AG10803 (cell line): ENCODE measurements at regions not wholly inside any gene's neighbourhood (a gene's known extent, or its start where the extent isn't known, plus 50 kb on each side); places are given as distances from the start of the nearest gene placed in this dataset.
"Not testable (repeated sequence)": the region's sequence is repeated elsewhere in the genome, so short reads cannot be mapped to it uniquely, and the experiment has no call there.

ENCODE experiments used
- DNase-seq: peaks from one replicate; pipeline ENCODE4 v3.0.0; 2010; ENCODE audit warnings: low read depth
- H3K4me3 ChIP-seq: 2 replicates; pipeline ENCODE4 v1.5.1; 2011; ENCODE audit warnings: mild to moderate bottlenecking, low read length, control low read depth

DNA sequence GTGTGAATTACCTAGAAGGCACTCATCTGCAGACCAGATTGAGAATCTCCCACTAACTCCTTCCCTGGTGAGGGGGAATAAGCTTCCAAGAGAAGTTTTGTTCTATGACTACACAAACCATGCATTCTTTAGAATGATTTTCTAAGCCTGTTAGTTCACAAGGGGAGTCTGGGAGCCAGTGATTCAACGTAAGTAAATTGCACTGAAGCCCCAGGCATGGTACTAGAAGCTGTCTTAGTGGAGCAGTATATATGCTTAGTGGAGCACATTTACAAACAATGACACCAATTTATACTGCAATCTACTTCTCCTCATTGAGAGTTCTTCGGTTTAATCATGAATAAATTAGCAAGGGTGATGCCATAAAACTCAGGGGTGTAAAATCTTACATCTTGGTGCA, 209.9 kb upstream of the LRRC61 start:
- not testable (repeated sequence) for DNase-seq, H3K4me3 ChIP-seq

DNA sequence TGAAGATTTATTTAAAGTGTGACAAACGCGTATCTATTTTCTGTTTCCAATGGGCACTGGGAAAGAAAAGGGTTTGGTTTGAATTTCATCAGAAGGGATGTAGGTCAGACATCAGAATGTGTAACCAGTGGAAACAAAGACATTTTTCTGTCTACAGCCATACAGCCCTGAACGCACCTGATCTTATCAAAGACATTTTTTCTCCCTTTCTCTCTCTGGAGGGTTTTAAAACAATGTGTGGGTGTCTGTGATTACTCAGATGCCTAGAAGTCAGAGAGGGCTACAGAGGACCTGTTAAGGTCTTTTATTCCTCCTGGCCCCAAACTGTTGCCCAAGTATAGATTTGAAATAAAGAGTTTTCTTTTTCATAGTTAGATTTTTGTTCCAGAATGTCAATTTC, 208.6 kb upstream of the LRRC61 start:
- not testable (repeated sequence) for DNase-seq, H3K4me3 ChIP-seq

DNA sequence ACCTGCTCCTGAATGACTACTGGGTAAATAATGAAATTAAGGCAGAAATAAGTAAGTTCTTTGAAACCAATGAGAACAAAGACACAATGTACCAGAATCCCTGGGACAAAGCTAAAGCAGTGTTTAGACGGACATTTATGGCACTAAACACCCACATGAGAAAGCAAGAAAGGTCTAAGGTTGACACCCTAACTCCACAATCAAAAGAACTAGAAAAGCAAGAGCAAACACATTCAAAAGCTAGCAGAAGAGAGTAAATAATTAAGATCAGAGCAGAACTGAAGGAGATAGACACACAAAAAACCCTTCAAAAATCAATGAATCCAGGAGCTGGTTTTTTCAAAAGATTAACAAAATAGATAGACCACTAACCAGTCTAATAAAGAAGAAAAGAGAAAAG, 203.2 kb upstream of the LRRC61 start:
- not testable (repeated sequence) for DNase-seq, H3K4me3 ChIP-seq

DNA sequence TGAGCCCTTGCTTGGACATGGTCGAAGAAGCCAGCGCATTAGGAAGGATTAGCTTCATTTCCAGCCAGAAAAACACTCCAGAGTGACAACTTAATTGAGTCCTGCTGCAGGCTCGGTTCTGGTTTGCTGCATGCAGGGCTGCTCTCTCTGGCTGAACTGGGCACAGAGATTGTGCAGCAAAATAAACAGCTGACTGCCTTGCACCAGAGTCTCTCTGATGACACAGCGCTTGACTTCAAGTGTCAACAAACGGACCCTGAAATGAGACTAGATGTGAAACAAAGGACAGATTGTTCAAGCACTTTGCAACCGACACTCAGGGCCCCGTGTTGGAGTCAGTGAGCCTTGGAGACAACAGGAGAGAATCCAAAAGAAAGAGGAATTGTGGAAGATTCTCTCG, 197.3 kb upstream of the LRRC61 start:
- not testable (repeated sequence) for DNase-seq, H3K4me3 ChIP-seq

DNA sequence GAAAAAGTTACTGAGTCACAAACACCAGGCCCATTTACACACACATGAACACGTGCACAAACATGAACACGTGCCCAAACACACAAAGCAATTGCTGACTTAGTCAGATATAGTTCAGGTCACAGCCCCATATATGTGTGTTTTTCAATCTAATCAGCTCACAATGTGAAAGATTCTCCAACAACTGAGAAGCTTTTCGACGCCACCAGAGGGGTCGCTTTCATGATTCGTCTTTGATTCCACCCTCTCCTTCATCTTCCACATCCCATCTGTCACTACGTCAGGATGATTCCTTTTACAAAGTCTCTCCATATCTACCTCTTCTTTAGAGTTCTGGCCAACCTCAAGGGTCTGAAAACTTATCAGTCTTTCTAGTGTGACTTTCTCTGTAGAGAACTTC, 188.7 kb upstream of the LRRC61 start:
- not testable (repeated sequence) for H3K4me3 ChIP-seq, DNase-seq

DNA sequence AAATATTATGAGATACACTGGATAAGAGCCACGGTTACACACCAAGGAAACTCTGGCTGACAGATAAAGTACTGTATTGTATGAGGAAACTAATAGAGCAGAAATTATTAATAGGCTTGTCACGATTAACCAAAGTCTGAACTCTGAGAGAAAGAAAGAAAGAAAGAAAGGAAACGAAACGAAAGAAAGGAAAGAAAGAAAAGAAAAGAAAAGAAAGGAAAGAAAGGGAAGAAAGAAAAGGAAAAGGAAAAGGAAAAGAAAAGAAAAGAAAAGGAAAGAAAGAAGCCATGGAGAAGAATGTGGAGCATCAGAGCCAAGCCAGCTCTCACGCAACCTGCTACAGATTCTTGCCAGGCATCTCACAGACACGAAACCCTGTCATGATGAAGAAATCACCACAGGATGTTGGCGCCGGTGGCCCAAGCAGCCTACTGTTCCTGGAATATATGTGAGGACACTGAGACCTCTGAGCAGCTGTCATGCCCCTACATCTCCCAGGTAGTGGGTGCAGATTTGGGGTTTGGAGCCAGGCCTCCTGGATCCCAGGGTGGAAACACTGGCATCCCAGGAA, 187.4 kb upstream of the LRRC61 start:
- not testable (repeated sequence) for H3K4me3 ChIP-seq
- DNase-seq = peak; percentile 1

DNA sequence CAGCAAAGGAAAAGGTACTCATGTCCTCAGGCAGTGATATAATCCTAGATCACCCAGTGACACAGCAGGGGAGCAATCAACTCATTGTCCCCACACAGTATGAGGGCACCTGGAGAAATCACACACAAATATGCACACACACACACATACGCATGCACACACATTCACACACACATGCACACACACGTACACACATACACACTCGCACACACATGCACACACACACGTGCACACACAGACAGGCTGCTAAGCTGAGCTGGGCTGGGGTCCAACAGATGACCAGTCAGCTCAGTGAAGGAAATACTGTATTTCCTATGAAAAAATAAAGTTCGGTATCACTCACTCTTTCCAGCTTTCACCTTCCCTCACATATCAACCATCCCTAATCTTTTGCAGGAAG, 183.3 kb upstream of the LRRC61 start:
- DNase-seq, H3K4me3 ChIP-seq: not testable (repeated sequence)

DNA sequence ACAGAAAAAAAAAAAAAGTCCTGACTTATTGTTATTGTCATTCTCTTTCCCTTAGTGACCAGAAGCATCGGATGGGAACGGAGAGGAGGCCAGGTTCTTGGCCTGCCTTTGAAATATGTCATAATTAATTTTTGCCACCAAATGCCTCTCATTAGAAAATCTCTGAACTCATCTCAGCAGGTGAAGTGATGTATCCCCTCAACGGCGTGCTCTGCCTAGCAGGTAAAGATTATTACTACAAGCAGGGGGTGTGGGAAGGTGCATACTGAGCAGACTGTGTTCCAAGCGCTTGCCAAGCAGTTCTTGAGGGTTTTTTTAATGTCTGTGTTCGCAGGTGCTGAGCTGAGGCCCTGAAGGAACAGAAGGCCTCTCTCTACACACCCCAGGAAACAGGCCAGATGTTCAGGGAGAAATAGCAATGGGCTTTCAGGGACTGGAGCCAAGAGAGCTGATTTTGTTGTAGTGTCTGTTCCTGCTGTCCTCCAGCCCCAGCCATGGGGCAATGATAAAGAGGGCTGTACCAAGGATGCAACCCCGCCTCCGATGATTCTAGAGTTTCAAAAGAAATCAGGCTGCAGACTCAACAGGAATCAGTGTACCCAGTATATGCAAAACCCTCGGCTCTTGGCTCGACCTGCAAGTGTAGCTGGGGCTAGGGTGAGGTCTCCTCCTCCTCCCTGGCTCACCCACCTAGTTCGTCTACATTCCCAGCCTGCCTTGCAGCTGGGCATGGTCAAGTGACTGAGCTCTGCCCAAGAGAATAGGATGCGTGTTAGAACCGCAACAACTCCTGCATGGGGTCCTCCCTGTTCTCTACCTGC, 181.4 kb upstream of the LRRC61 start:
- not testable (repeated sequence) for DNase-seq, H3K4me3 ChIP-seq

DNA sequence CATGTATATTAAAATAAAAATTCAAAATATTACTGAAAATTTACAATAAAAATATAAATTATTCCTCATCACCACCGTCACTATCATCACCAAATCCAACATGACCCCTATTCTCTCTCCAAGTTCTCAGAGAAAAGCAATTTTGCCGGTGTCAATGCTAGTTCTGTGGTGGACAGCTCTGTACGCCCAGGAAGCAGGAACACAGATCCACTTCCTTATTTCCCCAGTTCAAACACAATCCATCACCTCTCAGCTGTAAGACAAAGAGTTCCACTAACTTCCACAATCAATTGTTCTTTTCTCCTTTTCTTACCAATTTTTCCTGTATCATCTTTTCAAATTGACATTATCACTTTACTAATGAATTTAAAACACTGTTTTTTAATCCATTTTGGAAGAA, 177.0 kb upstream of the LRRC61 start:
- DNase-seq, H3K4me3 ChIP-seq: not testable (repeated sequence)

DNA sequence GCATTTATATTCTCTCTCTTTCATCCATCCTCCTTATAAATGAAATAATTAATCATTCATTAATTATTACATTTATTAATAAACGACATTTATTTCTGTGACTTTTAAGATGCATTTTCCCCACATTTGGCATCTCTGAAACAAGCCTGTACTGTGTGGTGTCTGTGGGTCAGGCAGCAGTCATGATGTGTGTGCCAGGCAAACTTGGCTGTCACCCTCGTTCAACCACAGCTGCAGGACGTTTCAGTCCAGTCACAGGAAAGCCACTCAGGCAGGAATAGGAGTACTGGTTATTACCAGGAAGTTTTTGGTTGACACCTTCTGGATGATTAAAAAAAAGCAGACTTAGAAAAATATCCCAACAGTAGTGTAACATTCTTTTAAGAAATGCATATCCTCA, 175.6 kb upstream of the LRRC61 start:
- DNase-seq, H3K4me3 ChIP-seq: not testable (repeated sequence)

DNA sequence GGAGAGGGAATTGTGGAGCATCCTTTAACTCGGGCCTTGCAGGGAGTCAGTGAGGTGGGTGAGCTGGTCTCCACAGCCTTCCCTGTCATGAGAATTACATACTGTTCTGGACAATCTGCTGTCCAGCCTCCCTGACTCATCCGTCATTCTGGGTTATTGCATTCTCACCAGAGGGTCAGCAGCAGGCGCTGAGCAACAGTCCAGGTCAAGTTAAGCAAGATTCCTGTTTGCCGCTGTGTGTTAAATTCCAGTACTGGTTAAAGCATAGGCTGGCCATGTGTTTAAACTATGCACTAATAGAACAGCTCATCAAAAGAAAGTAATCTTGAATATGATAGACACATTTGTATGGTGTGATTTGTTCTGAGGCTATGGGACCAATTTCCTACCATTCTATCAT, 167.1 kb upstream of the LRRC61 start:
- H3K4me3 ChIP-seq, DNase-seq: not testable (repeated sequence)

DNA sequence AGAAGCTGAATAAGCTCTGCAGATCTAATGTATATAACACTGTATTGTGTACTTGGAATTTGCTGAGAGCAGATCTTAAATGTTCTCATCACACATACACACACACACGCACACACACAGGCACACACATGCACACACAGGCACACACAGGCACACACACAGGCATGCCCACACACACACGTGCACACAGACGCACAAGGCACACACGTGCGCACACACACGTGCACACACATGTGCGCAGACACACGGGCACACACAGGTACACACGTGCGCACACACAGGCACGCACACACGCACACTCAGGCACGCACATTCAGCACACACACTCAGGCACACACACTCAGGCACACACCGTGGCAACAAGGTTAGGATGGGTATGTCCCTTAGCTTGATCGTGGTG, 164.5 kb upstream of the LRRC61 start:
- not testable (repeated sequence) for H3K4me3 ChIP-seq, DNase-seq

DNA sequence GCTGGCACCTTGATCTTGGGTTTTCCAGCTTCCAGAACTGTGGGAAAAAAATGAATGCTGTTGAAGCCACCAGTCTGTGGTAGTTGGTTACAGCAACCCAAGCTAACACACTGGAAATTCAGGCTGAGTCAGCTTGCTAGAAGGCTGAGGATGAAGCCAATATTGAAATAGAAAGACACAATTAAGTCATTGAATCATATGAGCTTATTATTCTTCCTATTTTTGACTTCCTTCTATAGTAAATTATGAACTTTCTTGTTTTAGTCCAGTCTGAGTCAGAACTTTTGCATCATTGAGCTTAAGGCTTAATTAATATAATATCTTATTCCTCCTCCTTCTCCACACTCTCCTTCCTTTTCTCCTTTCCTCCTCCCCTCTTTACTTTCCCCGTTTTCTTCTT, 153.6 kb upstream of the LRRC61 start:
- H3K4me3 ChIP-seq, DNase-seq: not testable (repeated sequence)

DNA sequence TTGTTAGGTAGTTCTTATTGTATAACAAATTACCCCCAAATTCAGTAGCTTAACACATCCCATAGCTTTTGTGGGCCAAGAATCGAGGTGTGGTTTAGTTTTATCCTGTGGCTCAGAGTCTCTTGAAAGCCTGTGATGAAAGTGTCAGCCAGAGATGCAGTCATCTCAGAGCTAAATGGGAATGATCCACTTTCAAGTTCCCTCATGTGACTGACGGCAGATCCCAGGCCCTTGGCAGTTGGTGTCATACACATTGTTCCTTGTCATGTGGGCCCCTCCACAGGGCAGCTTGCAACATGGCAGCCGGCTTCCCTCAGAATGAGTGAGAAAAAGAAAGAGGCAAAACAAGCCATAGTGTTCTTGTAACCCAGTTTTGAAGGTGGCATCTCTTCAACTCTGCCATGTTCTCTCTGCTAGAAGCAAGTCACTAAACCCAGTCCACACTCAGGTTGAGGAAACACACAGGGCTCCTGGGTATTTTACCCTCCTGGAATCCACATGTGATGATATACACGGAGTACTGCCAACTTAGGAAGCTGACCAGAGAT, 153.1 kb upstream of the LRRC61 start:
- H3K4me3 ChIP-seq, DNase-seq: not testable (repeated sequence)

DNA sequence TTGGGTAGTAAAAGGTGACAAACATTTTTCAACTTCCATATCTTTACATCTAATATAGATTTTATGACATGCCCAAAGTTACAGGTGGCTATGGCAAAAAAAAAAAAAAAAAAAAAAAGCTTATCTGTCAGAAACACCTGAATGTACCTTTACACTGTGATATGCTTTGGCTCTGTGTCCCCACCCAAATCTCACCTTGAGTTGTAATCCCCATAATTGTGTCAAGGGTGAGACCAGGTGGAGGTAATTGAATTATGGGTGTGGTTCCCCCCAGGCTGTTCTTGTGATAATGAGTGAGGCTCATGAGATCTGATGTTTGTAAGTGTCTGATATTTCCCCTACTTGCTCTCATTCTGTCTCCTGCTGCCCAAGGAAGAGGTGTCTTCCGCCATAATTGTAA, 139.6 kb upstream of the LRRC61 start:
- not testable (repeated sequence) for H3K4me3 ChIP-seq, DNase-seq

DNA sequence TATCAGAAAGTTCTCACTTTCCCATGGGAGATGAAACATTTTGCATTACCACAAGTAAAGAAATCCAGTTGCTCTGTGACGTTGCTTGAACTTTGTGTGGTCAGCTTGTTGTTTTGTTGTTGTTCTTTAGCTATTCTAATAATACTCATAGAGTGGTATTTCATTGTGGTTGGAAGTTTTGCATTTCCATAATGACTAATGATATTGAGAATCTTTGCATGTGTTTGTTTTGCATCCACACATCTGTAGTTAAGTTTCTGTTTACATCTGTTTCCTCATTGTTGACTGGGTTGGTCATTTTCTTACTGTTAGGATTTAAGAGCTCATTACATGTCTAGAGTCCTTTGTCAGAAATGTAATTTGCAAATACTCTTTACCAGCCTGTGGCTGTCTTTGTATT, 133.2 kb upstream of the LRRC61 start:
- H3K4me3 ChIP-seq = not testable (repeated sequence)
- DNase-seq = peak; percentile 15

DNA sequence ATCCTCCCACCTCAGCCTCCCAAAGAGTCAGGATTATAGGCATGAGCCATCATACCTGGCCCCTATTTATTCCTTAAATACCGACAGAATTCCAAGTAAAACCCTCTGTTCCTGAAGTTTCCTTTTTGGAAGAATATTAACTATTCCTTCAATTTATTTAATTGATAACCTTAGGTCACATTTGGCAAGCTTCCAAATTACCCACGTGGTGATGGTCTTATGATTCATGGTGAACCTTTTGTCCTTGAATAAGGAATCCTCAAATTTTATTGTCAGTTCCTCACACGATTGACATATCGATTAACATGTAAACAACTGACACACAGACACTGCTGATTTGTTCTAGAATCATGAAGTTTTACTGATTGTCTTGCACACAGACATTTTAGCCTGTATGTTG, 130.6 kb upstream of the LRRC61 start:
- not testable (repeated sequence) for H3K4me3 ChIP-seq, DNase-seq

DNA sequence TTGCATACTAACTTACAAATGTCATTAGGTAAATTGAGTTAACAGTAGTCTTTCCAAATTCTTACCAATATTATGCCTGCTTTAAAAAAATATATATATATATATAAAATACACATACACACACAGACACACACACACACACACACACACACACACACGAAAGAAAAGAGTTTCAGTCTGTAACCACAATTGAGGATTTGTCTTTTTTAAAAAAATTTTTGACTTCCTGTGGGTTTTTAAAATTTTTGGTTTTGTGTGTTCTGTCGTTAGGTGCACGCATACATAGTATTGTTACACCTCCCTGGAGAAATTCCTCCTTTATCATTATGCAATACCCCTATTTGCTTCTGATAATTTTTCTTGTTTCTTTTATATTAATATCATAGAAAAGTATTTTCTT, 129.3 kb upstream of the LRRC61 start:
- not testable (repeated sequence) for DNase-seq, H3K4me3 ChIP-seq
